ENCODE measurements at regions not wholly inside any gene's neighbourhood (a gene's known extent, or its start where the extent isn't known, plus 50 kb on each side); places are given as distances from the start of the nearest gene placed in this dataset.
"Not testable (repeated sequence)": the region's sequence is repeated elsewhere in the genome, so short reads cannot be mapped to it uniquely, and the experiment has no call there.

- DNase-seq (ENCODE audit: low spot score) = no peak
- in situ Hi-C loops (cut with HindIII; ENCODE audit: low sequenced_read_pairs) = no loop called here
Observed at GRCh38 chr10:37588299-37588698, 269.1 kb downstream of the ZNF248 start.

- no peak for DNase-seq (ENCODE audit: low spot score)
- in situ Hi-C loops (cut with HindIII; ENCODE audit: low sequenced_read_pairs) = no loop called here
Observed at GRCh38 chr10:37584643-37585042, 272.8 kb downstream of the ZNF248 start.

- no peak for DNase-seq (ENCODE audit: low spot score)
- in situ Hi-C loops (cut with HindIII; ENCODE audit: low sequenced_read_pairs) = no loop called here
Observed at GRCh38 chr10:37582237-37582636, 275.2 kb downstream of the ZNF248 start.

GRCh38 chr10:37576154-37576553 is 281.3 kb downstream of the ZNF248 start:
- in situ Hi-C loops (cut with HindIII; ENCODE audit: low sequenced_read_pairs) = no loop called here
- DNase-seq (ENCODE audit: low spot score) = no peak

- DNase-seq (ENCODE audit: low spot score) = no peak
- in situ Hi-C loops (cut with HindIII; ENCODE audit: low sequenced_read_pairs) = no loop called here
Observed at GRCh38 chr10:37572206-37572605, 285.2 kb downstream of the ZNF248 start.

- in situ Hi-C loops (cut with HindIII; ENCODE audit: low sequenced_read_pairs) = no loop called here
- no peak for DNase-seq (ENCODE audit: low spot score)
Observed at GRCh38 chr10:37566332-37566731, 291.1 kb downstream of the ZNF248 start.

GRCh38 chr10:37563715-37564108 is 293.7 kb downstream of the ZNF248 start:
- DNase-seq (ENCODE audit: low spot score) = no peak
- in situ Hi-C loops (cut with HindIII; ENCODE audit: low sequenced_read_pairs) = no loop called here

- no peak for DNase-seq (ENCODE audit: low spot score)
- in situ Hi-C loops (cut with HindIII; ENCODE audit: low sequenced_read_pairs) = no loop called here
Observed at GRCh38 chr10:37563107-37563714, 294.2 kb downstream of the ZNF248 start.

GRCh38 chr10:37552881-37553280 is 304.5 kb downstream of the ZNF248 start:
- in situ Hi-C loops (cut with HindIII; ENCODE audit: low sequenced_read_pairs) = no loop called here
- no peak for DNase-seq (ENCODE audit: low spot score)

GRCh38 chr10:37549054-37549453 is 308.4 kb downstream of the ZNF248 start:
- in situ Hi-C loops (cut with HindIII; ENCODE audit: low sequenced_read_pairs) = no loop called here

GRCh38 chr10:37535459-37536246 is 321.8 kb downstream of the ZNF248 start:
- peak; percentile 3 for DNase-seq (ENCODE audit: low spot score)
- in situ Hi-C loops (cut with HindIII; ENCODE audit: low sequenced_read_pairs) = no loop called here

More at GRCh38 chr10:37549054-37549453, 308.4 kb downstream of the ZNF248 start:
- no peak for DNase-seq (ENCODE audit: low spot score)

GRCh38 chr10:37534166-37534565 is 323.2 kb downstream of the ZNF248 start:
- in situ Hi-C loops (cut with HindIII; ENCODE audit: low sequenced_read_pairs) = no loop called here
- no peak for DNase-seq (ENCODE audit: low spot score)

- in situ Hi-C loops (cut with HindIII; ENCODE audit: low sequenced_read_pairs) = not testable (repeated sequence)
Observed at GRCh38 chr10:37525410-37525809, 332.0 kb downstream of the ZNF248 start.

GRCh38 chr10:37520488-37520887 is 336.9 kb downstream of the ZNF248 start:
- in situ Hi-C loops (cut with HindIII; ENCODE audit: low sequenced_read_pairs) = no loop called here
- DNase-seq (ENCODE audit: low spot score) = no peak

More at GRCh38 chr10:37525410-37525809, 332.0 kb downstream of the ZNF248 start:
- not testable (repeated sequence) for DNase-seq (ENCODE audit: low spot score)

- in situ Hi-C loops (cut with HindIII; ENCODE audit: low sequenced_read_pairs); DNase-seq (ENCODE audit: low spot score): not testable (repeated sequence)
Observed at GRCh38 chr10:37510520-37510919, 346.9 kb downstream of the ZNF248 start.

GRCh38 chr10:37496061-37496460 is 361.3 kb downstream of the ZNF248 start:
- no peak for DNase-seq (ENCODE audit: low spot score)
- in situ Hi-C loops (cut with HindIII; ENCODE audit: low sequenced_read_pairs) = no loop called here

GRCh38 chr10:37495415-37495814 is 362.0 kb downstream of the ZNF248 start:
- in situ Hi-C loops (cut with HindIII; ENCODE audit: low sequenced_read_pairs) = no loop called here
- no peak for DNase-seq (ENCODE audit: low spot score)

- in situ Hi-C loops (cut with HindIII; ENCODE audit: low sequenced_read_pairs); DNase-seq (ENCODE audit: low spot score): not testable (repeated sequence)
Observed at GRCh38 chr10:37493185-37493796, 364.1 kb downstream of the ZNF248 start.

- no peak for DNase-seq (ENCODE audit: low spot score)
- in situ Hi-C loops (cut with HindIII; ENCODE audit: low sequenced_read_pairs) = no loop called here
Observed at GRCh38 chr10:37490266-37490665, 364.9 kb downstream of the ANKRD30A start.

GRCh38 chr10:37489658-37490003 is 364.2 kb downstream of the ANKRD30A start:
- in situ Hi-C loops (cut with HindIII; ENCODE audit: low sequenced_read_pairs) = no loop called here

More at GRCh38 chr10:37489658-37490003, 364.2 kb downstream of the ANKRD30A start:
- DNase-seq (ENCODE audit: low spot score) = no peak
